ENCODE measurements at regions not wholly inside any gene's neighbourhood (a gene's known extent, or its start where the extent isn't known, plus 50 kb on each side); places are given as distances from the start of the nearest gene placed in this dataset.

DNA sequence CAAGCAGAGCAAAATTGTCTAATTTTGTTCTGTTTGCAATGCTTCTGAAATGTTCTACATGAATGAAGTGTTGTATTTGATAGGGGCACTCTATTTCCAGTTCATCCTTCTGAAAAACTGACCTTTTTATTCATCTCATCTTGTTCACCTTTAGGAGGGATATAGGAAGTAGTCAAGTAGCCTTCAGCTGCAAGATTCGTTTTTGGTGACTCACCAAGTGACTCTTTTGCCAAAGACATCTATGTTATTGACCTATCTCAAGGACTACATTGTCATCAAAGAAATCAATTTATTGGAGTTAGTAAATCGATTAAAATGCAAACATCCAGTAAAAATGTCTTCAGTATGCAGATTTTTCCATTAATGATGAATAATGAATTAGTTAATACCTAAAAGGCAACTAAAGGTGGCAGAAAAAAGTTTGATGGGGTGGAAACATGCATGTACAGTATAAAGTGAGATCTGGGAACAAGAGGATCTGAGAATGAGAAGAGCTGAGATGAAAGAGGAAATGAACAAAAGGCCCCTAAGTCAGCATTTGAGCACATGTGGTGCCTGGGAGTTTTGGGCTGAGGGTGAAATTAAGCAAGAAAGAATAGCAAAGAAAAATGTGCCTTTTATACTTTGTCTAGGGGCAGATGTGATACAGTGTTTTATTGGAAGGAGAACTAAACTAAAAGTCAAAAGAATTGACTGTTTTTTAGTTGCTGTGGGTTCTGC, 255.1 kb upstream of the LINC00305 start:
- no peak overlapping the region for H3K4me3 ChIP-seq (replicated peaks; ENCODE audit: insufficient read depth, low read length)
- TF ChIP-seq, protein P1, sequence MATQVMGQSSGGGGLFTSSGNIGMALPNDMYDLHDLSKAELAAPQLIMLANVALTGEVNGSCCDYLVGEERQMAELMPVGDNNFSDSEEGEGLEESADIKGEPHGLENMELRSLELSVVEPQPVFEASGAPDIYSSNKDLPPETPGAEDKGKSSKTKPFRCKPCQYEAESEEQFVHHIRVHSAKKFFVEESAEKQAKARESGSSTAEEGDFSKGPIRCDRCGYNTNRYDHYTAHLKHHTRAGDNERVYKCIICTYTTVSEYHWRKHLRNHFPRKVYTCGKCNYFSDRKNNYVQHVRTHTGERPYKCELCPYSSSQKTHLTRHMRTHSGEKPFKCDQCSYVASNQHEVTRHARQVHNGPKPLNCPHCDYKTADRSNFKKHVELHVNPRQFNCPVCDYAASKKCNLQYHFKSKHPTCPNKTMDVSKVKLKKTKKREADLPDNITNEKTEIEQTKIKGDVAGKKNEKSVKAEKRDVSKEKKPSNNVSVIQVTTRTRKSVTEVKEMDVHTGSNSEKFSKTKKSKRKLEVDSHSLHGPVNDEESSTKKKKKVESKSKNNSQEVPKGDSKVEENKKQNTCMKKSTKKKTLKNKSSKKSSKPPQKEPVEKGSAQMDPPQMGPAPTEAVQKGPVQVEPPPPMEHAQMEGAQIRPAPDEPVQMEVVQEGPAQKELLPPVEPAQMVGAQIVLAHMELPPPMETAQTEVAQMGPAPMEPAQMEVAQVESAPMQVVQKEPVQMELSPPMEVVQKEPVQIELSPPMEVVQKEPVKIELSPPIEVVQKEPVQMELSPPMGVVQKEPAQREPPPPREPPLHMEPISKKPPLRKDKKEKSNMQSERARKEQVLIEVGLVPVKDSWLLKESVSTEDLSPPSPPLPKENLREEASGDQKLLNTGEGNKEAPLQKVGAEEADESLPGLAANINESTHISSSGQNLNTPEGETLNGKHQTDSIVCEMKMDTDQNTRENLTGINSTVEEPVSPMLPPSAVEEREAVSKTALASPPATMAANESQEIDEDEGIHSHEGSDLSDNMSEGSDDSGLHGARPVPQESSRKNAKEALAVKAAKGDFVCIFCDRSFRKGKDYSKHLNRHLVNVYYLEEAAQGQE (IDR thresholded peaks at IDR 0.05; ENCODE audit: insufficient replicate concordance, low read depth): no peak
- TF ChIP-seq SPI1 (IDR thresholded peaks at IDR 0.05; ENCODE audit: borderline replicate concordance, low read depth): peak; percentile 84

DNA sequence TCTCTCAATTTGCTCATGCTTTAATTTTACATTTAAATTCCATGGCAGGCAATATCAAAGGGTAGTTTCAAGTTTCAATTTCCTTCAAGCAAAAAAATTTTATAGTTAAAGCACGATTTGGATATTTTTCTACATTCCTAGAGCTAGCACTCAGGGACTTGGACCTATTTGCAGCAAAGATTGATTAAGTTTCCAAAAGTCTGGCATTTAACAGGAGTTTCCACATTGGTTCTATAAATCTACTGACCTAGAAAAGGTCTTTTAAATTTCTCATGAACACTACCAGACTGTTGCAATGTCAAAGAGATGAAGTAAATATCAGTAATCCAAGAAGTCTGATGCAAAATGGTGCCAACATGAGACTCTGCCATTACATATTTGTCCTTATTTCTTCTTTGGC, 253.7 kb upstream of the LINC00305 start:
- Histone ChIP-seq H3K4me3 (replicated peaks; ENCODE audit: insufficient read depth, low read length) (no peak overlapping the region), H3K27ac (replicated peaks) (no peak overlapping the region), H3K27me3 (ENCODE audit: insufficient read depth, poor library complexity, severe bottlenecking) (no peaks in the 10 kb centered on the region)
- no peak for TF ChIP-seq SPI1 (IDR thresholded peaks at IDR 0.05; ENCODE audit: borderline replicate concordance, low read depth)
- no peak for TF ChIP-seq GABPA (IDR thresholded peaks at IDR 0.05; ENCODE audit: low read depth)
- TF ChIP-seq, protein P1 (IDR thresholded peaks at IDR 0.05; ENCODE audit: insufficient replicate concordance, low read depth): no peak
- TF ChIP-seq POLR2AphosphoS5 (IDR thresholded peaks at IDR 0.05; ENCODE audit: low read depth): no peak
- TF ChIP-seq, protein P2, sequence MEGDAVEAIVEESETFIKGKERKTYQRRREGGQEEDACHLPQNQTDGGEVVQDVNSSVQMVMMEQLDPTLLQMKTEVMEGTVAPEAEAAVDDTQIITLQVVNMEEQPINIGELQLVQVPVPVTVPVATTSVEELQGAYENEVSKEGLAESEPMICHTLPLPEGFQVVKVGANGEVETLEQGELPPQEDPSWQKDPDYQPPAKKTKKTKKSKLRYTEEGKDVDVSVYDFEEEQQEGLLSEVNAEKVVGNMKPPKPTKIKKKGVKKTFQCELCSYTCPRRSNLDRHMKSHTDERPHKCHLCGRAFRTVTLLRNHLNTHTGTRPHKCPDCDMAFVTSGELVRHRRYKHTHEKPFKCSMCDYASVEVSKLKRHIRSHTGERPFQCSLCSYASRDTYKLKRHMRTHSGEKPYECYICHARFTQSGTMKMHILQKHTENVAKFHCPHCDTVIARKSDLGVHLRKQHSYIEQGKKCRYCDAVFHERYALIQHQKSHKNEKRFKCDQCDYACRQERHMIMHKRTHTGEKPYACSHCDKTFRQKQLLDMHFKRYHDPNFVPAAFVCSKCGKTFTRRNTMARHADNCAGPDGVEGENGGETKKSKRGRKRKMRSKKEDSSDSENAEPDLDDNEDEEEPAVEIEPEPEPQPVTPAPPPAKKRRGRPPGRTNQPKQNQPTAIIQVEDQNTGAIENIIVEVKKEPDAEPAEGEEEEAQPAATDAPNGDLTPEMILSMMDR (IDR thresholded peaks at IDR 0.05; ENCODE audit: insufficient read depth, low read length): no peak
- no peak for DNase-seq (ENCODE audit: low read depth in 1 of 2, low spot score in 1 of 2)

More for the DNA sequence above, 255.1 kb upstream of the LINC00305 start:
- Histone ChIP-seq H3K27me3 (ENCODE audit: insufficient read depth, poor library complexity, severe bottlenecking) (no peaks in the 10 kb centered on the region), H3K27ac (replicated peaks) (no peak overlapping the region)
- DNase-seq (ENCODE audit: low read depth in 1 of 2, low spot score in 1 of 2): no peak

DNA sequence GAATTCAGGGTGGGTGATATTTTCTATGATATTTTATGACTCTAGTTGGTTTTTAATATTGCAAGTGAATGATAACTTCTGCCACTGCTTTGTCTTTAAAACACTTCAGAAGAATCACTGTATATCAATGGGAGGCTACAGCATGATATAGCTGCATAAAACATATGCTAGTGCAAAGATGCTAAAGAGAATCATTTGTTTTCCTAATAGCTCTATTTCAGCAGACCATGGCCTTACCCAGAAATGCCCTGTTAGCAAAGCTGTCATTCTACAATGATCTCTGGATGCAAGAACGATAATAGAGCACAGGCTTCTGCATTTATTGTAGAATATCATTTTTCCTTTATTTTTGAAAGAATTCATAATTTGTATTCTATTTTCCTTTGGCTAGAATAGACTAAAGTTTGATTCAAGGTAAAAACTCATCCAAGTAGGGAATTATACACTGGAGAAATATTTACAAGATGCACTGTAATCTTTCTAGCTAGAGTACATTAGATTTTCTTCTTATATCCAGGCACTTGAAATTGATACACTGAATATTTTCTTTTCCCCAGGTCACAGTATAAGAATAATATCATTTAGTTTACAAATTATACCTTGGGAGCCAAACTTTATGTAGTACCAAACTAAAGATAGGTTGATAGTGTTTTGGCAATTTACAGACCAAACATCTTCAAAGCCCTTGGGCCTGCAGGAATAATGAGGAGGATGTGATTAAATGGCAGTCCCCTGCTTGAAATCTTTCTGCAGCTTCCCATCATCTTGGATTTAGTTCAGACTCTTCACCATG, 252.6 kb upstream of the LINC00305 start:
- TF ChIP-seq SPI1 (IDR thresholded peaks at IDR 0.05; ENCODE audit: borderline replicate concordance, low read depth): no peak
- TF ChIP-seq, protein P1 (IDR thresholded peaks at IDR 0.05; ENCODE audit: insufficient replicate concordance, low read depth): no peak
- no peak overlapping the region for H3K27ac ChIP-seq (replicated peaks)
- H3K4me3 ChIP-seq (replicated peaks; ENCODE audit: insufficient read depth, low read length): no peak overlapping the region
- H3K27me3 ChIP-seq (ENCODE audit: insufficient read depth, poor library complexity, severe bottlenecking): no peaks in the 10 kb centered on the region
- DNase-seq (ENCODE audit: low read depth in 1 of 2, low spot score in 1 of 2): no peak

DNA sequence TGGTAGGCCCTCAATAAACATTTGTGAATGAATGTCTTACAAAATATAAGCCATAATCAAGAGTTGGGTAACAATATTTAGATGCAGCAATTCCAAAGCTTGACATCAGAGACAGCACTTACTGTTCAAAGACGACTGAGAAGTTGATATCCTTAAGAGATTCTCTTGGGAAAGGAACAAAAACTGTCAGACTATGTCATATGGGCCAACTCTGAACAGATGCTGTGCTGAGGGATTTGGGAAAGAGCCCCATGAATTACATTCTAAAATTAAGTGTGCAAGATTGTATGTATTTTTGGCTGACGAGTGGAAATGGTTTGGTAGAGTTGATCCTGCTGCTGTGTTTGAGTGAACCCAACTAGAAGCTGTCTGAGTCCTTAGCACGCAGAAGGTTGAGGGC, 250.7 kb upstream of the LINC00305 start:
- TF ChIP-seq, protein P1 (IDR thresholded peaks at IDR 0.05; ENCODE audit: insufficient replicate concordance, low read depth): no peak
- TF ChIP-seq, protein P2 (IDR thresholded peaks at IDR 0.05; ENCODE audit: insufficient read depth, low read length): no peak
- TF ChIP-seq POLR2AphosphoS5 (IDR thresholded peaks at IDR 0.05; ENCODE audit: low read depth): no peak
- no peak for TF ChIP-seq SPI1 (IDR thresholded peaks at IDR 0.05; ENCODE audit: borderline replicate concordance, low read depth)
- TF ChIP-seq GABPA (IDR thresholded peaks at IDR 0.05; ENCODE audit: low read depth): no peak
- H3K4me3 ChIP-seq (replicated peaks; ENCODE audit: insufficient read depth, low read length): no peak overlapping the region
- no peak for DNase-seq (ENCODE audit: low read depth in 1 of 2, low spot score in 1 of 2)
- no peaks in the 10 kb centered on the region for H3K27me3 ChIP-seq (ENCODE audit: insufficient read depth, poor library complexity, severe bottlenecking)
- H3K27ac ChIP-seq (replicated peaks): no peak overlapping the region
